Adrenal gland (tissue), 5 donors: ENCODE measurements at regions not wholly inside any gene's neighbourhood (a gene's known extent, or its start where the extent isn't known, plus 50 kb on each side); places are given as distances from the start of the nearest gene placed in this dataset.

Source experiments
- POLR2A ChIP-seq, 2 donors: fragments of 450-650 bp; IDR thresholded peaks; one replicate each; pipeline ENCODE4 v1.6.1; 2017; ENCODE audit warnings: antibody characterized with exemption in 2 of 2, mild to moderate bottlenecking in 2 of 2, moderate library complexity in 1 of 2
- TF ChIP-seq, protein P1 (sequence below), 6 experiments: fragments of 450-650 bp in 4 of 6; fragments of 200-600 bp in 2 of 6; sonication (generic) in 1 of 6; IDR thresholded peaks; 1 replicate in 5 of 6; 2 replicates in 1 of 6; pipeline versions ENCODE4 v1.5.1 to v1.8.0; 2016 to 2021; ENCODE audit warnings: antibody characterized with exemption in 6 of 6, mild to moderate bottlenecking in 2 of 6, moderate library complexity in 1 of 6
- donor health status: DM: no; HTN: no; CAD: no.

DNA sequence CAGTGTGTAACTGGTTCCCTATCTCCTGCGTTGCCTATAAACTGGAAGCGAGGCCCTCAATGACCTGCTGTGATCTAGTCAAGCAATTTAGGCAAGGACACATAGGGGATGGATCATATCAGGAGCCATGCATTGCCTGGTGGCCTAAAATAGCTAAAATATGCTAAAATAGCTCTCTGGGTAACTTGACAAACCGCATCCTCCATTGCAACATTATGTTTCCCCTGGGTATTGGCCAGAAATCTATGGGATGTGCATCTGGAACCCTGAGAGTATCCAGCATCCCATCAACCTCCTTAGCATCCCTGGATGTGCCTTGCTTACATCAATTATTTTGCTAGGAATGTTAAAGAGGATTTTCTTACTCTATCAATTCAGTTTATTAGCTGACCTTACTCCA is 91.7 kb upstream of the ADCY1 start:
- TF ChIP-seq, protein P1, sequence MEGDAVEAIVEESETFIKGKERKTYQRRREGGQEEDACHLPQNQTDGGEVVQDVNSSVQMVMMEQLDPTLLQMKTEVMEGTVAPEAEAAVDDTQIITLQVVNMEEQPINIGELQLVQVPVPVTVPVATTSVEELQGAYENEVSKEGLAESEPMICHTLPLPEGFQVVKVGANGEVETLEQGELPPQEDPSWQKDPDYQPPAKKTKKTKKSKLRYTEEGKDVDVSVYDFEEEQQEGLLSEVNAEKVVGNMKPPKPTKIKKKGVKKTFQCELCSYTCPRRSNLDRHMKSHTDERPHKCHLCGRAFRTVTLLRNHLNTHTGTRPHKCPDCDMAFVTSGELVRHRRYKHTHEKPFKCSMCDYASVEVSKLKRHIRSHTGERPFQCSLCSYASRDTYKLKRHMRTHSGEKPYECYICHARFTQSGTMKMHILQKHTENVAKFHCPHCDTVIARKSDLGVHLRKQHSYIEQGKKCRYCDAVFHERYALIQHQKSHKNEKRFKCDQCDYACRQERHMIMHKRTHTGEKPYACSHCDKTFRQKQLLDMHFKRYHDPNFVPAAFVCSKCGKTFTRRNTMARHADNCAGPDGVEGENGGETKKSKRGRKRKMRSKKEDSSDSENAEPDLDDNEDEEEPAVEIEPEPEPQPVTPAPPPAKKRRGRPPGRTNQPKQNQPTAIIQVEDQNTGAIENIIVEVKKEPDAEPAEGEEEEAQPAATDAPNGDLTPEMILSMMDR (IDR thresholded peaks at IDR 0.05): no peak
- TF ChIP-seq POLR2A (IDR thresholded peaks at IDR 0.05): no peak
